BJ (cell line): ENCODE measurements at regions not wholly inside any gene's neighbourhood (a gene's known extent, or its start where the extent isn't known, plus 50 kb on each side); places are given as distances from the start of the nearest gene placed in this dataset.

Source experiments
- CTCF ChIA-PET: fragments of 350-600 bp; formaldehyde crosslinking; extraction: SDS; loops from one replicate; lab custom pipeline; 2021; ENCODE audit warnings: antibody characterized with exemption, inconsistent platforms; lab: Yijun Ruan, JAX
- POLR2A ChIA-PET: fragments of 300-600 bp; sonication (Branson Sonifier 250); formaldehyde crosslinking; extraction: SDS; loops from one replicate; lab custom pipeline; 2021; ENCODE audit warnings: antibody characterized with exemption; lab: Charles Lee
- DNase-seq: peaks from one replicate; pipeline ENCODE4 v3.0.0-alpha.2; 2011; ENCODE audit warnings: low read depth
- H3K27me3 ChIP-seq: 2 replicates; pipeline ENCODE4 v1.6.0; 2011; ENCODE audit warnings: low read length; ENCODE audit not compliant: control insufficient read depth, insufficient read depth
- H3K36me3 ChIP-seq: 2 replicates; pipeline ENCODE4 v1.5.1; 2011; ENCODE audit warnings: low read length; ENCODE audit not compliant: control insufficient read depth, insufficient read depth
- H3K4me3 ChIP-seq: 2 replicates; pipeline ENCODE4 v1.5.1; 2011; ENCODE audit warnings: low read depth, mild to moderate bottlenecking, control low read depth, low read length
- TF ChIP-seq, protein P1 (sequence below): IDR thresholded peaks from 2 replicates; pipeline ENCODE4 v1.5.1; 2011; ENCODE audit warnings: low read depth, mild to moderate bottlenecking, control low read depth, inconsistent platforms, low read length, moderate library complexity; ENCODE audit not compliant: insufficient read depth

DNA sequence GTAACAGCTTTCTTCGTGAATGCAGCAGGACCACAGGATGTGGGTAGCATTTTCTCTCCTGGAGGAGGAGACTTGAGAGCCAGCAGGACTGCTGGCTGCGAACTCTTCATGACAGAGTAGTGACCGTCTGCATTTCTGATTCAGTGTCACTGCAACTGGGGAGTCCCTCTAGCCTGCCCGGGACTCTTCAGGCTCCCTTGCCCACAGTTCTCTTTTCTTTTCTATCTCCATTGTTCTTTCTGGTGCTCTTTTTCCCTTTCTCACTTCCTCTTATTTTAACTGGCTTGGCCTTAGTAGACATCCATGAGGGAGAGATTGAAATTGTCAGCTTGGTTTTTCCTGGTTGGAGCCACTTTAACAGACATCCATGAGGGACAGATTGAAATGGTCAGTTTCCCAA is 49.9 kb upstream of the P2RY1 start:
- TF ChIP-seq, protein P1, sequence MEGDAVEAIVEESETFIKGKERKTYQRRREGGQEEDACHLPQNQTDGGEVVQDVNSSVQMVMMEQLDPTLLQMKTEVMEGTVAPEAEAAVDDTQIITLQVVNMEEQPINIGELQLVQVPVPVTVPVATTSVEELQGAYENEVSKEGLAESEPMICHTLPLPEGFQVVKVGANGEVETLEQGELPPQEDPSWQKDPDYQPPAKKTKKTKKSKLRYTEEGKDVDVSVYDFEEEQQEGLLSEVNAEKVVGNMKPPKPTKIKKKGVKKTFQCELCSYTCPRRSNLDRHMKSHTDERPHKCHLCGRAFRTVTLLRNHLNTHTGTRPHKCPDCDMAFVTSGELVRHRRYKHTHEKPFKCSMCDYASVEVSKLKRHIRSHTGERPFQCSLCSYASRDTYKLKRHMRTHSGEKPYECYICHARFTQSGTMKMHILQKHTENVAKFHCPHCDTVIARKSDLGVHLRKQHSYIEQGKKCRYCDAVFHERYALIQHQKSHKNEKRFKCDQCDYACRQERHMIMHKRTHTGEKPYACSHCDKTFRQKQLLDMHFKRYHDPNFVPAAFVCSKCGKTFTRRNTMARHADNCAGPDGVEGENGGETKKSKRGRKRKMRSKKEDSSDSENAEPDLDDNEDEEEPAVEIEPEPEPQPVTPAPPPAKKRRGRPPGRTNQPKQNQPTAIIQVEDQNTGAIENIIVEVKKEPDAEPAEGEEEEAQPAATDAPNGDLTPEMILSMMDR: no peak
- DNase-seq: no peak
- H3K36me3 ChIP-seq: no peaks in the 10 kb centered on the region
- no peaks in the 10 kb centered on the region for H3K27me3 ChIP-seq
- POLR2A ChIA-PET: no interaction called here
- no peak overlapping the region for H3K4me3 ChIP-seq
- CTCF ChIA-PET: no interaction called here
